Choroid plexus epithelial cell (primary cell): ENCODE measurements at regions not wholly inside any gene's neighbourhood (a gene's known extent, or its start where the extent isn't known, plus 50 kb on each side); places are given as distances from the start of the nearest gene placed in this dataset.
A peak's percentile ranks its signal among the peaks of the same experiment; 100 is the strongest.

ENCODE experiments used
- DNase-seq: peaks from one replicate; pipeline ENCODE4 v3.0.0-alpha.2; 2010; ENCODE audit warnings: low read depth
- H3K4me3 ChIP-seq: 2 replicates; pipeline ENCODE4 v1.5.1; 2011; ENCODE audit warnings: low read depth, mild to moderate bottlenecking, control low read depth, low read length, moderate library complexity
- TF ChIP-seq, protein P1 (sequence below): conservative IDR thresholded peaks from 2 replicates; pipeline ENCODE4 v1.5.1; 2011; ENCODE audit warnings: low read depth, mild to moderate bottlenecking, control low read depth, inconsistent platforms, low read length, moderate library complexity

DNA sequence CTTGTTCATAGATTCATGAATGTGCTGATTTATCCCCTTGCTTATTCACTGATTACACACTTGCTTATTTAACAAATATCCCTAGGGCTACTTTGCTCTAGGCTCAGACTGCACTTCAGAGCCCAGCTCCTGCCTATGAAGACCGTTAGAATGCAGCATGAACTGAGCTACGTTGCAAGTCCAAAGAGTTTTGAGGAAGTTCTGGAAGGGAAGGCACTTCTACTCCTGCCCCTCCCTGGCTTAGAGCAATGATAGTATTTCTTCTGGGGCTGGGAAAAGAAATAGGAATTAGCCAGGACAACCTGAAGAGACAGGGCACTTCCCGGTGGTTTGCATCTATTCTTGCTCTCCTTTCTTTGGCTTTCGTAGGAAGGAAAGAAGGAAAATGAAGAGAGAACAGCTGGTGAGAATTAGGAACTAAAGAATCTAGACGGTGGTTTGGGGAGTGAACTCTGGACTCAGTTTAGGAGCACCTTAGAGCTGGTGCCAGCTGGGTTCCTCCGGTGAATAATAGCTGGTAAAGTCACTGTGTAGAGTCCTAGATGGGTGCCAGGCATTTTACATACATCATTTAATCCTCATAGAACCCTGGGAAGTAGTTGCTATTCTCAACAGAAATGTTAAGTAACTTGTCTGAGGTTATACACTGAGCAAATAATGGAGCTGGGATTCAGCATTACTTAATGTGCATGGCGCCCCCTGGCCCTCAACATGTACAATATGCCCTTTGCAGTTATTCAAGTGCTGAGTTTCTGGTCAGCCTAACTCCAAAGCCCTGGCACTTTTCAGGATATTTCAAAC lies 65.9 kb downstream of the NDUFS5 start:
- DNase-seq, result peak; percentile 94
- TF ChIP-seq, protein P1, sequence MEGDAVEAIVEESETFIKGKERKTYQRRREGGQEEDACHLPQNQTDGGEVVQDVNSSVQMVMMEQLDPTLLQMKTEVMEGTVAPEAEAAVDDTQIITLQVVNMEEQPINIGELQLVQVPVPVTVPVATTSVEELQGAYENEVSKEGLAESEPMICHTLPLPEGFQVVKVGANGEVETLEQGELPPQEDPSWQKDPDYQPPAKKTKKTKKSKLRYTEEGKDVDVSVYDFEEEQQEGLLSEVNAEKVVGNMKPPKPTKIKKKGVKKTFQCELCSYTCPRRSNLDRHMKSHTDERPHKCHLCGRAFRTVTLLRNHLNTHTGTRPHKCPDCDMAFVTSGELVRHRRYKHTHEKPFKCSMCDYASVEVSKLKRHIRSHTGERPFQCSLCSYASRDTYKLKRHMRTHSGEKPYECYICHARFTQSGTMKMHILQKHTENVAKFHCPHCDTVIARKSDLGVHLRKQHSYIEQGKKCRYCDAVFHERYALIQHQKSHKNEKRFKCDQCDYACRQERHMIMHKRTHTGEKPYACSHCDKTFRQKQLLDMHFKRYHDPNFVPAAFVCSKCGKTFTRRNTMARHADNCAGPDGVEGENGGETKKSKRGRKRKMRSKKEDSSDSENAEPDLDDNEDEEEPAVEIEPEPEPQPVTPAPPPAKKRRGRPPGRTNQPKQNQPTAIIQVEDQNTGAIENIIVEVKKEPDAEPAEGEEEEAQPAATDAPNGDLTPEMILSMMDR, result peak; percentile 93
- H3K4me3 ChIP-seq, result no peak overlapping the region

DNA sequence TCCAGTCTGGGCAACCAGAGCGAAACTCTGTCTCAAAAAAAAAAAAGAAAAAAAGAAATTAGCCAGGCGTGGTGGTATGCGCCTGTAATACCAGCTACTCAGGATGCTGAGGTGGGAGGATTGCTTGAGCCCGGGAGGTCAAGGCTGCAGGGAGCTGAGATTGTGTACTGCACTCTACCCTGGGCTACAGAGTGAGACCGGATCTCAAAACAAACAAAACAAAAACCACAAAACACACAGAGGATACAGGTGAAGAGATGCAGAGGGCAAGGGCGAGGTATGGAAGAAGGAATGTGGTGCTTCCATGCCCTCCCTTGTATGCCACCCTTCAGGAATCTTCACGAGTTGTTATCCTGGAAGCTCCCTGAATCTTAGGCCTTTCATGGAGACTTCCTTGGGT lies 68.5 kb downstream of the NDUFS5 start:
- TF ChIP-seq, protein P1, result no peak
- no peak overlapping the region for H3K4me3 ChIP-seq
- DNase-seq, result no peak

DNA sequence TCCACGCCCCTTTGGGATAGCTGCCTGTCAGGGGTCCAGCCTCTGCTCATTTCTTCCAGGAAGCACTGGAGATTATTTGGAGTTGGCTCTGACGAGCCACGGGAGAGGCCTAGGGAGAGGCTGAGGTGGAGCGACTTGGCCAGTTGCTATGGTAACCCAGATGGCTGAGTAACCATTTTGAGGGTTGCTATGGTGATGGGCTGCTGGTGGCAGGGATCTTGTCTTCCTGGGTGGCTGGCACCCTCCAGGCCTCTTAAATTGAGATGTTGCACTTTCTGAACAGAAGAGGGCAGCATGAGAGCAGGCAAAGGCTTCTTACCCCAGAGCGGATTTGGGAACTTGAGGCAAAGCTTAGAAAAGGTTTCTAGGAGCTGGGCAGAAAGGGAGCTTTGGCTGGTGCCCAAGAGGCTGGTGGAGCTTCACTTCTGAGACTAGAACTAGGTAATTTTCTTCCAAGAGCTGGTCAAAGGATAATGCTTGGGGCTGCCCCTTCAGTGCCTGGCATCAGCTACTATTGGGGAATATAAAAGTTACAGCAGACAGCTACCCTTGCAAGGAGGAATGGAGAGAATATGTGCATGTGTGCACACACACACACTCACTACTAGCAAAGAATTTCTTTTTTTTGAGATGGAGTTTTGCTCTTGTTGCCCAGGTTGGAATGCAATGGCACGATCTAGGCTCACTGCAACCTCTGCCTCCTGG lies 72.5 kb downstream of the NDUFS5 start:
- peak; percentile 92 for DNase-seq
- H3K4me3 ChIP-seq, result no peak overlapping the region
- TF ChIP-seq, protein P1, result peak; percentile 89

DNA sequence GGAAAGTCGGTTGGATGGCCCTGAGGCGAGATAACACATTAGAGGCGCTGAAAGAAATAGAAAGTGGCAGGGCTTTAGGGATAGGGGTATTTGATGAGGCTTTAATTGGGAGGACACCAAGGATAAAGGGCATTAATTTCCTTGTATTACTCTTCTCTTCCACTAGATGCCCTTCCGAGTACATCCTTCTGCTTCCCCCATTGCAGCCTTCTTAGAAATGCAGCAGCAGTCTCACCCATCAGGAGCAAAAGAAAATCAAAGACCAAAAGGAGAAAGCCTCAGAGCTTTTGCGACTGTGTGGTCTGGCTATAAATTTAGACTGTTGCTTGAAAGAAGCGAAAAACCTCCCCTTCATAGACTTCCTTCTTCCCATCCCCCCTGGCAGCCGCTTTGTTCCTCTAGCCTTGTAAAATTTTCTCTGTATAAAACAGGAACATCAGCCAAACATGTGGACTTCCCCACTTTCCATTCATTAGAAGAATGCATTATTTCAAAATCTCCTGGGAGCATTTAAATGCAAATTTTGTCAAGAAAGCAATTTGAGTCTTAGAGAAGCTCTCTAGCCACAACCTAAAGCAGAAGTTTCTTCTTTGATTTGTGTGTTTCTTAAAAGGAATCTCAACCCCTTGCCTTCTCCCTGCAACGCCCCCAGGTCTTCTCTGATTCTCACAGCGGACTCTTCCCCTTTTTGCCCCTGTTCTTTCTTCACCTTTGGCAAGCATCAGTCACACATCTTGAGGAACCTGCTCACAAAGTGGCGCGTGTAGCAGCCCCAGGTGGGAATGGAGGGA lies 76.6 kb downstream of the NDUFS5 start:
- no peak overlapping the region for H3K4me3 ChIP-seq
- peak; percentile 90 for DNase-seq
- TF ChIP-seq, protein P1, result peak; percentile 79

DNA sequence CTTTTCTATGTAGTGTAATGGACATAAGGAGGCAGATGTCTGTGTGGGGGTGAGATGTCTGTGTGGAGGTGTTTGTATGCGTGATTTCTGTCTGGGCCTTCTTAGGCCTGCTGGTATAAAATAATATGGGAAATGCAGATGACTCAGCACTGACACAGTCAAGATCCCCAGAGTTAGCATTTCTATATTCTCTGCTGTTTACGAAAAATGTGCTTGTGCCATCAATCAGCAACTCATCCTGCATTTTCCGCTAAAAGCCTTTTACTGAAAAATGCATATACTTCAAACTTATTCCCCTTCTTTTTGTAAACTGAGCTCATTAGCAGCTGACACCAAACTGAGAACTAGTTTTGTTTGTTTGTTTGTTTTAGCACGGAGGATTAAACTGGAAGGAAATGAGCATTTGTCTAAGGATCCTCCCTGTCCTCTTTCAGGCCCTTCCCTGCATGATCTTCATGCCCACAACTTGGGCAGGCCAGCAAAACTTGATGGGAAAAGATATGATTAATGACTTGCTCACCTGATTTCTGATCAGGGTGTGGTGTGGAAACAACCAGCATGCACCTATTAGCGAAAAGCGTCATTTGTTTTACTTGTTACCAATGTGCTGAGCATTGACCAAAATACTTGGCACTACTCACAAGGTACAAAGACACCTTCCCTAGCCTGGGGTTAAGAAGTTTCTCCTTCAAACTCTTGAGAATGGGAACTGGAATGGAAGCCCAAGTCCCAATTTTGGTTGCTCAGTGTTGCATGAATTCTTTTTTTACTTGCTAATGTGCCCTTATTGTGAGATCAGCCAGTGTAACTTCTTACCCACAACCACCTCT lies 77.4 kb downstream of the NDUFS5 start:
- TF ChIP-seq, protein P1, result no peak
- no peak overlapping the region for H3K4me3 ChIP-seq
- peak; percentile 75 for DNase-seq
